ENCODE measurements at regions not wholly inside any gene's neighbourhood (a gene's known extent, or its start where the extent isn't known, plus 50 kb on each side); places are given as distances from the start of the nearest gene placed in this dataset.

- no peak overlapping the region for H2BK15ac ChIP-seq (ENCODE audit: low read length)
- H2BK12ac ChIP-seq (ENCODE audit: low read depth, low read length) = no peak overlapping the region
- no peak overlapping the region for H3K4ac ChIP-seq (replicated peaks; ENCODE audit: insufficient read length, low read depth, low read length)
- no peak overlapping the region for H2AK5ac ChIP-seq (ENCODE audit: low read depth, low read length)
- H4K20me1 ChIP-seq (replicated peaks in 1 of 2; ENCODE audit: control insufficient read depth in 1 of 2, insufficient read depth in 2 of 2, low read length in 2 of 2) = no peaks in the 10 kb centered on the region
- H3K27ac ChIP-seq (ENCODE audit: low read depth, low read length) = no peak overlapping the region
- H3K4me1 ChIP-seq (replicated peaks in 1 of 4; ENCODE audit: control insufficient read depth in 3 of 4, insufficient read depth in 4 of 4, low read length in 3 of 4) = no peaks in the 10 kb centered on the region
- H2BK20ac ChIP-seq (ENCODE audit: low read length) = no peak overlapping the region
- H3K79me1 ChIP-seq (ENCODE audit: low read depth, low read length) = no peaks in the 10 kb centered on the region
- H3K23me2 ChIP-seq (ENCODE audit: low read depth, low read length) = no peaks in the 10 kb centered on the region; the same call in 1 of the 2 replicates
- ChIA-PET CTCF (ENCODE audit: partially characterized antibody) (interaction anchor here (1.6 kb wide), 1 partner anchor 1127 kb away, joined by 3 read pairs; no protein-coding TSS in a partner anchor), POLR2A (ENCODE audit: partially characterized antibody) (no interaction called here)
- no peak overlapping the region for H4K91ac ChIP-seq (replicated peaks; ENCODE audit: insufficient read length, low read length)
- no peak overlapping the region for H4K8ac ChIP-seq (ENCODE audit: extremely low read depth, insufficient read depth, low read length)
- 91% methylated on average over 6 of the region's 6 CpGs; no CpG with 5 or more reads in 1 of the 2 experiments for WGBS, 2 experiments (ENCODE audit: extremely low coverage in 1 of 2, insufficient coverage in 1 of 2, insufficient read length in 1 of 2, insufficient replicate concordance in 2 of 2, low coverage in 1 of 2, low lambda C conversion rate in 2 of 2, missing lambda C conversion rate in 1 of 2)
- H2AFZ ChIP-seq (ENCODE audit: low read length) = no peak overlapping the region
- no peaks in the 10 kb centered on the region for H3K27me3 ChIP-seq (replicated peaks in 1 of 4; ENCODE audit: control insufficient read depth in 3 of 4, extremely low read depth in 1 of 4, insufficient read depth in 3 of 4, low read length in 3 of 4)
- no peak overlapping the region for H3K14ac ChIP-seq (ENCODE audit: insufficient read length)
- DNase-seq (ENCODE audit: low read depth in 1 of 2, low spot score in 2 of 2) (no peak), FAIRE-seq (no peak)
- no peak overlapping the region for H2BK5ac ChIP-seq (ENCODE audit: low read depth, low read length)
- no peaks in the 10 kb centered on the region; a peak in 1 of 4 replicates for H3K9me3 ChIP-seq (ENCODE audit: insufficient read depth in 2 of 2, low read depth in 1 of 2, low read length in 1 of 2)
- no peak overlapping the region for H2BK120ac ChIP-seq (replicated peaks; ENCODE audit: low read depth, low read length)
- H3K56ac ChIP-seq (replicated peaks; ENCODE audit: insufficient read length, low read depth, low read length) = no peak overlapping the region
- no peak overlapping the region for H3K4me2 ChIP-seq (ENCODE audit: insufficient read depth in 1 of 2, low read depth in 2 of 2, low read length in 2 of 2)
- H3K23ac ChIP-seq (ENCODE audit: insufficient read length) = no peak overlapping the region
- no peak overlapping the region for H4K5ac ChIP-seq (ENCODE audit: insufficient read length, low read depth, low read length)
- no peak overlapping the region for H3K4me3 ChIP-seq (ENCODE audit: extremely low read depth in 1 of 4, insufficient read depth in 2 of 4, low read depth in 3 of 4, low read length in 4 of 4)
- H3K9ac ChIP-seq (replicated peaks in 1 of 4; ENCODE audit: extremely low read depth in 1 of 4, low read depth in 3 of 4, low read length in 3 of 4) = no peak overlapping the region
- no peak overlapping the region for H3K18ac ChIP-seq (ENCODE audit: extremely low read depth, low read length)
- H3K79me2 ChIP-seq (ENCODE audit: control insufficient read depth in 1 of 2, insufficient read depth in 2 of 2, low read length in 2 of 2) = no peaks in the 10 kb centered on the region
- H3K36me3 ChIP-seq (ENCODE audit: control insufficient read depth in 2 of 4, insufficient read depth in 4 of 4, low read length in 3 of 4) = no peaks in the 10 kb centered on the region
- no peak for TF ChIP-seq GABPA (IDR thresholded peaks at IDR 0.05; ENCODE audit: borderline replicate concordance, insufficient read depth, low read length)
- no peak for TF ChIP-seq CBX5 (IDR thresholded peaks at IDR 0.05; ENCODE audit: low read depth, low read length)
- TF ChIP-seq KDM1A (IDR thresholded peaks at IDR 0.05; ENCODE audit: borderline replicate concordance, low read length) = no peak
Measured at GRCh38 chr9:81476813-81477490, 212.4 kb downstream of the TLE1 start.
